Epithelial cell of proximal tubule (primary cell): ENCODE measurements at regions not wholly inside any gene's neighbourhood (a gene's known extent, or its start where the extent isn't known, plus 50 kb on each side); places are given as distances from the start of the nearest gene placed in this dataset.
"Not testable (repeated sequence)": the region's sequence is repeated elsewhere in the genome, so short reads cannot be mapped to it uniquely, and the experiment has no call there.

ENCODE experiments used
- DNase-seq: peaks from one replicate; pipeline ENCODE4 v3.0.0-alpha.2; 2011; ENCODE audit warnings: low read depth
- H3K4me3 ChIP-seq: 2 replicates; pipeline ENCODE4 v1.5.1; 2011; ENCODE audit warnings: low read depth, mild to moderate bottlenecking, low read length
- CTCF ChIP-seq: conservative IDR thresholded peaks from 2 replicates; pipeline ENCODE4 v1.5.1; 2012; ENCODE audit warnings: low read depth, mild to moderate bottlenecking, low read length

GRCh38 chr10:10745291-10745690 lies 272.4 kb upstream of the CELF2 start:
- H3K4me3 ChIP-seq, result no peak overlapping the region
- no peak for TF ChIP-seq CTCF
- no peak for DNase-seq

DNA sequence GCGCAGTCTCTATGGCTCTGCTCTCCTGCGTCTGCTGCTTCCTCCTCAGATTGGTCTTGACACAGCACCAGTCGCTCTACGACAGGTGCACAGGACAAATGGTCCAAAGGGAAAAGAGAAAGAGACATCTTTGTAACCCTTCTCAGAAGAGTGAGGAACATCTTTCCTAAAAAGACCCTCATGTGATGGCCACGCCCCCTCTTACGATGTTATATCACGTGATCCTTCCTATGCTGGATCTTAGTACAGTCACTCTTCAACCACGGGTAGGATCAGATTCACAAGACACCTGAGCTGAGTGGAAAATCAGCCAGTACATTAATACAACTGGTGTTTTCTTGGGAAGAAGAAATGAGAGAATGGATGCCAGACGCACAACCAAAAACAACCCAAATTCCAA lies 262.2 kb upstream of the CELF2 start:
- DNase-seq, result no peak
- TF ChIP-seq CTCF, result no peak
- H3K4me3 ChIP-seq, result no peak overlapping the region

GRCh38 chr10:10758306-10758705 lies 259.4 kb upstream of the CELF2 start:
- H3K4me3 ChIP-seq, result no peak overlapping the region
- DNase-seq, result no peak
- no peak for TF ChIP-seq CTCF

GRCh38 chr10:10759806-10760205 lies 257.9 kb upstream of the CELF2 start:
- not testable (repeated sequence) for DNase-seq, H3K4me3 ChIP-seq

DNA sequence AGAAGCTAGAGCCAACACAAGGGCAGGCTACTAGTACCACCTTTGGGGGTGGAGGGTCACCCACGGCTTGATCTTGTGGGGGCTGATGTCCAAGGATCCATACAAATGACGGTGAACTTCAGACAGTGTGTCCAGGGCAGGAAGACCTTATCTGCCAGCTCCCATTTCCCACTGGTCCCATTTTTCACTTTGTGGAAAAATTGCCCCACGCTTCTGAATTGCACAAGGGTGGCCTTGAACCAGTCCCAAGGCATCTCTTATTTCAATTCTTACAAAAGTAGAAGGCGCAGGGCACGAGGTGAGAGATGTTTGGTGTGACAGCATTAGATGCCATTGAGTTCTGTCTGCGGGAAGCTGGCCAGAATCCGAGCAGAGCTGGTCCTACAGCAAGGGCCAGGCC lies 252.7 kb upstream of the CELF2 start:
- no peak overlapping the region for H3K4me3 ChIP-seq
- TF ChIP-seq CTCF, result no peak
- no peak for DNase-seq

DNA sequence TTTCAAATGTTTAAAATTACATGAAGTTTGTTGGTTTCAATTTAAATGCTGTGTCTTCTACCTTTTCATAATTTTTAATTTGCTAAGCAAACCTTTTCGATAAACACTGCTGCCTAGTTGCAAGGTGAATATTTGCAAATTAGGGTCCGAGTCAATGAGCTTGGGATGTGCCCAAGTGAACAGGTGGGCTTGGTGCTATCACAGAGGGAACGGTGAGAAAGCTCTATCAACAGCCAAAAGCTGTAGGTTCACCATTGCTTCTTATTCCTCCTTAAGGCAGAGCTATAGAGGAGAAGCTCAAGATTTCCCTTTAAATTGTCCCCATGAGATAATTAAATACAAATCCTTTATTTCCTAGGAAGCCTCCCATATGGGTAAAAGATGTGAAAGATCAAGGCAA lies 245.3 kb upstream of the CELF2 start:
- H3K4me3 ChIP-seq, result no peak overlapping the region
- no peak for DNase-seq
- TF ChIP-seq CTCF, result no peak

DNA sequence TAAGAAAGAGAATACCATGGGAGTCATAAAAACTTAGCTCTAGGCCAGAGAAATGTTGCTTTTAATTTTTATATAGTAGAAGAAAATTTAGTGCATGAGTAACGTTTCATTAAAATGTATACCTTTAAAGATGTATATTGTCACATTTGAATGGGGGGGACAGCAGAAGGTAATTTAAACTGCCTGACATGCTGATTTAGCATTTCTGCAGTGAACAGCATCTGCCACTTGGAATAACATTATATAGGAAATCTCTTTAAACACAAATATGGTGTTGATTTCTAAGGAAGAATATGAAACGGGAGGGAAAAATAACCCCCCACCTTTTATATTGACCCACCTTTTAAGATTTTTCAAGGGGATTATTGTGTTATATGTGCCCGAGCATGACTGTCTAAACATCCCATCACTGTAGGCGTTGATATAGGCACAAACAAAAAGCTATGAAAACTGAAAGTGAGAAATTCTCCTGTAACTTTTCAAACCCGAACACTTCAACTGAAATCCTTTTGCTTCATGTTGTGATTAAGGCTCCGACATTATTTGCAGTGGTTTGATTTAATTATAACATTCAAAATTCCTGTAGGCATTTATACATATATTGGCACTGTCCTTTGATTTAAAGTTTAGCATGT lies 244.7 kb upstream of the CELF2 start:
- TF ChIP-seq CTCF, result no peak
- no peak overlapping the region for H3K4me3 ChIP-seq
- no peak for DNase-seq

- no peak for TF ChIP-seq CTCF
- no peak overlapping the region for H3K4me3 ChIP-seq
- DNase-seq, result no peak
Measured at GRCh38 chr10:10774416-10774815, 243.3 kb upstream of the CELF2 start.
